Stromal cell of bone marrow (primary cell): ENCODE measurements at regions not wholly inside any gene's neighbourhood (a gene's known extent, or its start where the extent isn't known, plus 50 kb on each side); places are given as distances from the start of the nearest gene placed in this dataset.
"Not testable (repeated sequence)": the region's sequence is repeated elsewhere in the genome, so short reads cannot be mapped to it uniquely, and the experiment has no call there.

Source experiments
- DNase-seq: peaks from one replicate; pipeline ENCODE4 v3.0.0-alpha.2; 2012; ENCODE audit warnings: low read depth

GRCh38 chr17:63019138-63019873 is 53.3 kb downstream of the TANC2 start:
- no peak for DNase-seq

GRCh38 chr17:63022567-63022966 is 56.5 kb downstream of the TANC2 start:
- no peak for DNase-seq

- DNase-seq: no peak
These were observed 57.0 kb downstream of the TANC2 start for GRCh38 chr17:63023049-63023448.

GRCh38 chr17:63024201-63024600 is 58.2 kb downstream of the TANC2 start:
- no peak for DNase-seq

- DNase-seq: peak; percentile 23
These were observed 58.7 kb downstream of the TANC2 start for GRCh38 chr17:63024716-63025115.

DNA sequence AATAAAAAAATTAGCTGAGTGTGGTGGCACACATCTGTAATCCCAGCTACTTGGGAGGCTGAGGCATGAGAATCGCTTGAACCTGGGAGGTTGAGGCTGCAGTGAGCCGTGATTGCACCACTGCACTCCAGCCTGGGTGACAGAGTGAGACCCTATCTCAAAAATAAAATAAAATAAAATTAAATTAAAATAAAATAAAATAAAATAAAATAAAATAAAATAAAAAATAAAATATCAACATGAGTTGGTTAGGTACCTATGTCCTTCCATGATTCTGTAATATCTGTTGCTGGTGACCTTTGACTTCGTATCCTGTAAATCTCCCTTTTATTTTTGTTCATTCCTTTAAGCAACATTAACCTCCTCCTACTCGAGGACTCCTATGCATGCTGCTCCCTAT is 59.6 kb downstream of the TANC2 start:
- not testable (repeated sequence) for DNase-seq

- DNase-seq: peak; percentile 40
These were observed 63.5 kb downstream of the TANC2 start for GRCh38 chr17:63029541-63029940.

DNA sequence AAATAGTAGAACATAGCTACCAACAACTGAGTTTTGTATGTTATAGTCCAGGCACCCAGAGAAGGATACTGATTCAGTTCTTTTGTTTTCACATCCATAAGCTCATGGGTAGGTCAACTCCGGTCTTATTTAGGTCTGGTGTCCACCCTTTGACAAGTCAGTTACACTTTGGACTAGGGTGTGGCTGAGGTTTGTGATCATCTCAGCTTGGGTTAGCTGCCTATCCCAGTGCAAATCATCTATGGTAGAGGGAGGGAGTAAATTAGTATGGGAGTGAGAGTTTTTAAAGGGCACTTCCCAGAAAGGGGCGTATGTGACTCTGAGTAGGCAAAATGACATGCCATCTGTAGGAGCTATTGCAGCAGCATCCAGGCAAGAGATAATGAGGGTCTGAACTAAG is 66.1 kb downstream of the TANC2 start:
- DNase-seq: no peak

DNA sequence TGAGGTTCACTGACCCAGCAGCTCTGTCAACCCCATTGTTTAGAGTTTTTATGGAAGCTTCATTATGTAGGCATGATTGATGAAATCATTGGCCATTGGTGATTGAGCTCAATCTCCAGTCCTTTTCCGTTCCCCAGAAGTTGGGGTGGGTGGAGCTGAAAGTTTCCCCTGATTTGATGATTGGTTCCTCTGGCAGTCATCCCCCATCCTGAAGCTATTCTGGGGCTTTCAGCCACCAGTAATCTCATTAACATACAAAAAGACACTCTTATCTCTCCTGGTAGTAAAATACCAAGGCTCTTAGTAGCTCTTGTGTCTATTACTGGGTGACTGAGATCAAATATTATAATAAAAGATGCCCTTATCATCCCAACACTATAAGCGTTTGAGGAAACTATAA is 67.1 kb downstream of the TANC2 start:
- DNase-seq: no peak

GRCh38 chr17:63035271-63035670 is 69.2 kb downstream of the TANC2 start:
- DNase-seq: peak; percentile 51

- DNase-seq: no peak
These were observed 69.7 kb downstream of the TANC2 start for GRCh38 chr17:63035695-63036094.

DNA sequence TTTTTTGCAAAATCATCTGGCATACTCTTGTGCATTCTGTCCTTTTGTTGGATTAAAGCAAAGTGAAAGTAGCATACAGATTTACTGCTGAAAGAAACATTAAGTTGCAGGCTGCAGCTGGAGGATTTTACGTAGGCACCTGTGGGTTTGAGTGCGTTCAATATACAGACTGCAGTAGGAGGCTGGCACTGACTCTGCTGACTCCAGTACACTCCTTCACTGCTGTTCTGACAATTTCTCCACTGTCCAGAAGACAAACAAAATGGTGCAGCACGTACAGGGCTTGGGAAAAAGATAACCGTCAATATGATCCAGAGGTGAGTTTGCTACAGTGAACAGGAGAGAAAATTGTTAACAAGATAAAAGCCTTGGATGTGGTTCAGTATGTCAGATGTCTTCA is 73.3 kb downstream of the TANC2 start:
- no peak for DNase-seq

GRCh38 chr17:63039899-63040602 is 74.0 kb downstream of the TANC2 start:
- DNase-seq: peak; percentile 30

DNA sequence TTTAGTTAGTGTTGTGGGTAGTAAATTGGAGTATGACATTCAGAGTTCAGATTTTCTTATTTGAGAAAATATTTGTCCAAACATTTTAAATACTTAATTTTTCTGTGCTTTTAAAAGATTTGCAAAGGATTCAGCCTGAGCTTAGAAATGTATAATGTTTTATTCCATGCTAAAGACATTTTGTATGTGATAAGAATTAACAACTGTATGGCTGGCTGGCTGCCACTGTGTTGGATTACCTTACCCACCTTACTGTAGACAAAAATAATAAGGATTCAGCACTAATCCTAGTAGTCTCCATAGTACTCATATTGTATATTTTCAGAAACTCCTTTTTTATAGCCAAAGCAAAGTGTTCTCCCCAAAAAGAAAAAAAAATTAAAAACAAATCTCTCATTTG is 74.8 kb downstream of the TANC2 start:
- no peak for DNase-seq

DNA sequence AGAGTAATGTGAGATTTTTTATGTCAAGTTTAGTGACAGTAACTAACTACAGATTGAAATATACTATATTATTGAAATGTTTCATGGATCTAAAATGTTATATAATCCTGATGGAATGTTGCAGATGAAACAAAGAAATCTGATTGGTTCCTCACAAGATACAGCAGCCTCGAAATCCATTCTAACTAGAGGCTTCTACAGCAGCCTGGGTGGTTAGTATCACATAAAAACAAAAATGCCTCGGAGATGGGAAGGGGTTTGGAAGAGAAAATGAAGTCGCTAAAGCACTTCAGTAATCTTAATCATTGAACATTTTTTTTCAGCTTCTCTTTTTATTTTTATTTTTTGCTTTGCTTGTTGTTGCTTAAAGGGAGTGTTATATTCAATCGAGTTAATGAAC is 75.2 kb downstream of the TANC2 start:
- no peak for DNase-seq

GRCh38 chr17:63041722-63042121 is 75.7 kb downstream of the TANC2 start:
- no peak for DNase-seq

DNA sequence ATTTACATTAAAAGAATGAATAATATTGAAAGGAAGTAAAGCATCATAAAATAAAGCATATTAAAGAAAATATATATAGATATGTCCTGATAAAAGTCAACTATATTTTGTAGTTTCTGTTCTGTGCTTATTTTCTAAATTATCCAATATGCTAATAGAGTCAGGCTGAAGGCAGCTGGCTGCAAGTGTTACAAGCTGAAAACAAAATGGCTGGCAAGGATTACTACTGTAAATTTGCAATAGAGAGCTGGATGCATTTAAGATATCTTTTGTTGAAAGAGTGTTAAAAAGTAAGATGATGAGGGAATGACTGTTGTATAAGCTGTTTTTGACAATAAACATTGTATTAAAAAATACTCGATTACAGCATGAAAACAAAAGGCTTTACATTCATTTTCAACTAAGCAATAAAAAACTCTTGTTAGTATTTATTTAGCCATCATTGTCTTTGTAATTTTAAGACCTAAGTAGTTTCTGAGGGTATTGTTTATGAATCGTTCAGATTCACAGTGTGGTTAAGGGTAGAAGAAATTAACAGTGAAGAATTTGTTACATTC is 76.3 kb downstream of the TANC2 start:
- DNase-seq: no peak

DNA sequence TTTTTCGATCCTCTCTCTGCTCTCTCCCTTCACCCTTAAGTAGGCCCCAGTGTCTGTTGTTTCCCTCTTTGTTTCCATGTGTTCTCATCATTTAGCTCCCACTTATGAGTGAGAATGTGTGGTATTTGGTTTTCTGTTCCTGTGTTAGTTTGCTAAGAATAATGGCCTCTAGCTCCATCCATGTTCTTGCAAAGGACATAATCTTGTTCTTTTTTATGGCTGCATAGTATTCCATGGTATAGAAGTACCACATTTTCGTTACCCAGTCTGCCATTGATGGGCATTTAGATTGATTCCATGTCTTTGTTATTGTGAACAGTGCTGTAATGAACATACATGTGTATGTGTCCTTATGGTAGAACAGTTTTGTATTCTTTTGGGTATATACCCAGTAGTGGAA is 91.5 kb downstream of the TANC2 start:
- not testable (repeated sequence) for DNase-seq

DNA sequence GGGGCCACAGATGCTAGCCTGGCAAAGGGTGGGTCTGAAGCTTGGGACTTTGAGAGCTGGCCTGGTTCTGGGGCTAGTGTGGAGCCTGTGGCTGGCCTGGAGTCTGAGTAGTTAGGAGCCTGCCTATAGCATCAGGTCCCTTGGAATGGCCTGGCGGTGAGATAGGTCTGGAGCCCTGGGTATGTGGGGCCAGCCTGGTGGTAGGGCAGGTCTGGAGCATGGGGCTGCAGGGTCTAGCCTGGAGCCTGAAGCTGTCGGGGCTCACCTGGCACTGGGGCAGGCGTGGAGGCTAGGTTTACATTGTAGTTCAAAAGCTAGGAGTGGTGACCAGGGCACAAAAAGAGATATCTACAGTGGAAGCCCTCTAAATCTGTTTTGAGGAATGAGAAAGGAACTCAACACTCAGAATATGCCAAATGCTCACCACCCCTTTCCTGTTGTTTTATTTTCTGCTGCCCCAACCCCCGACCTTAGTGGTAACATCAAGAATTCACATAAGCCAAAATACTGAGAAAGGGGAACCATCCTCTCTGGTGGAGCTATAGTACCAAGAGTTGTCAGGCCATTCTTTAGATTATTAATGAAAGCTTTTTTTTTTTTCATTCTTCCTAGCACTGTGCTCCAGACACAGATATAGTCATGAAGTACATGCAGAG is 100.3 kb downstream of the TANC2 start:
- no peak for DNase-seq

DNA sequence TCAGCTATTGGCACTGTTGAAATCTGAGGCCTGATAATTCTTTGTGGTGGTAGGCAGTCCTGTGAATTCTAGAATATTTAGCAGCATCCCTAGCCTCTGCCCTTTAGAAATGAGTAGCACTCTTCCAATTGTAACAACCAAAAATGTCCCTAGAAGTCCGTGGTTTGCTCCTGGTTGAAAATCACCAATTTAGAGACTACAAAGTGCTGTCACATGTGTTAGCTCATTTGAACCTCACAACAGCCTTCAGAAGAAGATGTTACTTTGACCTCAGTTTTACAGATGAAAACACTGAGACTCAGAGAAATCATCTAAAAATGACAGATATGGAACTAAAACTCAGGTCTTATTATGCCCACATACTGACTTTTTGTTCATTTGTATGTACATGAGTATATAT is 103.2 kb downstream of the TANC2 start:
- no peak for DNase-seq

DNA sequence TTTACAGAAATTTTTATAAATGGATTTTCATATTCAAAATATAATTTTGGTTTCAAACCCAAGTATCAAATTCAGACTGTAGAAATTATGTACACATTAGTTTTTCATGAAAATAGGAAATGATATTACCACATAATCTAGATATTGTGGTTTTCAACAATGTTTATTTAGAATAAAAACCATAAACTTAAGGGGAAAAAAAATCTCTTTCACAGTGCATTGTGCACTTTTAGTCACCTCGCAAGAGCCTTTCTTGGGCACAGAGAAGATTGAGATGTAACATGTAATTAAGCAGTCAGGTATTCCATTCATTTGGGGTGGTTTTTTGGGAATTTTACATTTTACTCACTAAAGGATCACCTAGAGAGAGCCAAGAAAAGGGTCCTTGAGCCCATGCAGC is 104.0 kb downstream of the TANC2 start:
- DNase-seq: no peak

DNA sequence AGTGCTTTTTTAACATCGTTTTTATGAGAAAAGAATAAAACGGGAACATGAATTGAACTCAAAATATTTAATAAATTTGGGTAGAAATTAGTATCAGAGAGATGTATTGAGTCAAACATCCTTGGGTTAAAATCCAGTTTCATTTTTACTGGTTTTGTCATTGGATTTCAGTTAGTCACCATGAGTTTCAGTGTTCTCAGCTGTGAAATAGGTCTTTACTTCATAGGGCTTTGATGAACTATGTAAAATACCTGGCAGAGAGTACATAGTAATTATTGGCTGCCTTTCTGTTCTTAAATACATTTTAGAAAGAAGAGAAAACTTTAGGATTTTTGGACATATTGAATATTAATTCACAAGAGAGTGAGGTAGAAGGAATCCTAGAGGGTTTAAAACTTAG is 105.8 kb downstream of the TANC2 start:
- no peak for DNase-seq

- DNase-seq: peak; percentile 11
These were observed 109.9 kb downstream of the TANC2 start for GRCh38 chr17:63075969-63076368.
